ENCODE measurements at regions not wholly inside any gene's neighbourhood (a gene's known extent, or its start where the extent isn't known, plus 50 kb on each side); places are given as distances from the start of the nearest gene placed in this dataset.

GRCh38 chrX:149346306-149346705, 158.8 kb downstream of the IDS start:
- Histone ChIP-seq H3K27ac (no peak overlapping the region), H3K4me1 (no peaks in the 10 kb centered on the region), H3K36me3 (no peaks in the 10 kb centered on the region), H3K9me3 (no peaks in the 10 kb centered on the region), H3K4me3 (no peak overlapping the region), H3K27me3 (no peaks in the 10 kb centered on the region)
- DNase-seq, result no peak
- WGBS, 2 donors, result 83 to 94% methylated on average over 3 of the region's 3 CpGs
- no peak for TF ChIP-seq POLR2A (IDR thresholded peaks at IDR 0.05)
- TF ChIP-seq, protein P1, sequence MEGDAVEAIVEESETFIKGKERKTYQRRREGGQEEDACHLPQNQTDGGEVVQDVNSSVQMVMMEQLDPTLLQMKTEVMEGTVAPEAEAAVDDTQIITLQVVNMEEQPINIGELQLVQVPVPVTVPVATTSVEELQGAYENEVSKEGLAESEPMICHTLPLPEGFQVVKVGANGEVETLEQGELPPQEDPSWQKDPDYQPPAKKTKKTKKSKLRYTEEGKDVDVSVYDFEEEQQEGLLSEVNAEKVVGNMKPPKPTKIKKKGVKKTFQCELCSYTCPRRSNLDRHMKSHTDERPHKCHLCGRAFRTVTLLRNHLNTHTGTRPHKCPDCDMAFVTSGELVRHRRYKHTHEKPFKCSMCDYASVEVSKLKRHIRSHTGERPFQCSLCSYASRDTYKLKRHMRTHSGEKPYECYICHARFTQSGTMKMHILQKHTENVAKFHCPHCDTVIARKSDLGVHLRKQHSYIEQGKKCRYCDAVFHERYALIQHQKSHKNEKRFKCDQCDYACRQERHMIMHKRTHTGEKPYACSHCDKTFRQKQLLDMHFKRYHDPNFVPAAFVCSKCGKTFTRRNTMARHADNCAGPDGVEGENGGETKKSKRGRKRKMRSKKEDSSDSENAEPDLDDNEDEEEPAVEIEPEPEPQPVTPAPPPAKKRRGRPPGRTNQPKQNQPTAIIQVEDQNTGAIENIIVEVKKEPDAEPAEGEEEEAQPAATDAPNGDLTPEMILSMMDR (IDR thresholded peaks at IDR 0.05), result no peak
- intact Hi-C loops (cut with DNase I), result no loop called here

DNA sequence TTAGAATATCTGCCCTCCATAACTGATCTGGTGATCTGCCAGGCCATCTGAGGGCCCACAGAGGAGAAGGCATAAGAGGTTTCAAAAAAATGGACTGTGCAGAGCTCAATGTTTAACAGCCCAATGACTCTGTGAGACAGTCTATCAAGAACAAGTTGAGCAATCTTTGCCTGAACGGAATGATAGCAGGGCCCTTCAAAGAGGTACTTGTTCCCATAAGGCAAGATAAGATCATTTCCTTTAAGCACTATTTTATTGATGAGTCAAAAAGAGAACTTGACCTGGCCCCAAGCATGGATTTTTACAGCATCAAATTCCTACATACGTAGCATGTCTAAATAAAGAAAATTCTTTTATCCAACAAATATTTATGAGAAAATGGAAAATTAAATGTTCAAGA, 182.8 kb downstream of the IDS start:
- 68 to 73% methylated on average over 2 of the region's 2 CpGs for WGBS, 2 donors
- TF ChIP-seq POLR2A (IDR thresholded peaks at IDR 0.05), result no peak
- TF ChIP-seq, protein P1 (IDR thresholded peaks at IDR 0.05), result no peak
- intact Hi-C loops (cut with DNase I), result no loop called here
- no peak for DNase-seq
- Histone ChIP-seq H3K27ac (no peak overlapping the region), H3K4me1 (no peaks in the 10 kb centered on the region), H3K27me3 (no peaks in the 10 kb centered on the region), H3K4me3 (no peak overlapping the region), H3K9me3 (no peaks in the 10 kb centered on the region), H3K36me3 (no peaks in the 10 kb centered on the region)

DNA sequence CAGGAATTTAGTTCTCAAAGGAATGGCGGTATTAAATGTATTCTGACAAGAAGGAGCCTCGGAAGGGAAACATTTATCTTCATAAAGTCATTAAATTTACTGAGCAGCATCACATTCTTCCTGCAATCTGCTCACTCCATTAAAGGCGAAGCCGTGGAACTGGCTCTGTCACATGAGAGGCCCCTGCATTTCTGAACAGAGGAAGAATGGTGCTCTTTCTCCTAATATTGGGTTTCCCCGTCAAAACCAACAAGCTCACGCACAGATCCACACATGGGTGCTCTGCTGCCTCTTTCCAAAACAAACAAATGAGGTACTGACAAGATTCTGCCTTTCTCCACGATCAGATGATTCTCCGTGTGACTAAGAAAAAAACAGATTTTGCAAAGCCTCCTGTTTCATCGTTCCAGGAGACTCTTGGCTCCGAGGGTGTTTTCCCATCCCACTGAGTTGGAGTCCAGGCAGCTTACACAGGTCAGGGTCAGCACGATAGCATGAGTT, 191.2 kb downstream of the IDS start:
- intact Hi-C loops (cut with DNase I), result no loop called here
- no peaks in the 10 kb centered on the region for H3K27me3 ChIP-seq
- TF ChIP-seq, protein P1 (IDR thresholded peaks at IDR 0.05), result no peak
- TF ChIP-seq POLR2A (IDR thresholded peaks at IDR 0.05), result no peak
- H3K4me3 ChIP-seq, result no peak overlapping the region
- WGBS, 2 donors, result 8 to 43% methylated on average over 7 to 10 of the region's 11 CpGs
- no peak for DNase-seq
- H3K27ac ChIP-seq, result no peak overlapping the region
- H3K36me3 ChIP-seq, result no peaks in the 10 kb centered on the region
- H3K9me3 ChIP-seq, result no peaks in the 10 kb centered on the region
- H3K4me1 ChIP-seq, result no peaks in the 10 kb centered on the region

- Histone ChIP-seq H3K27me3 (no peaks in the 10 kb centered on the region), H3K4me1 (no peaks in the 10 kb centered on the region), H3K9me3 (no peaks in the 10 kb centered on the region), H3K27ac (no peak overlapping the region), H3K4me3 (no peak overlapping the region), H3K36me3 (no peaks in the 10 kb centered on the region)
- intact Hi-C loops (cut with DNase I), result no loop called here
- TF ChIP-seq, protein P1 (IDR thresholded peaks at IDR 0.05), result no peak
- no peak for TF ChIP-seq POLR2A (IDR thresholded peaks at IDR 0.05)
- DNase-seq, result no peak
These were observed 192.1 kb downstream of the IDS start for GRCh38 chrX:149312988-149313387.

DNA sequence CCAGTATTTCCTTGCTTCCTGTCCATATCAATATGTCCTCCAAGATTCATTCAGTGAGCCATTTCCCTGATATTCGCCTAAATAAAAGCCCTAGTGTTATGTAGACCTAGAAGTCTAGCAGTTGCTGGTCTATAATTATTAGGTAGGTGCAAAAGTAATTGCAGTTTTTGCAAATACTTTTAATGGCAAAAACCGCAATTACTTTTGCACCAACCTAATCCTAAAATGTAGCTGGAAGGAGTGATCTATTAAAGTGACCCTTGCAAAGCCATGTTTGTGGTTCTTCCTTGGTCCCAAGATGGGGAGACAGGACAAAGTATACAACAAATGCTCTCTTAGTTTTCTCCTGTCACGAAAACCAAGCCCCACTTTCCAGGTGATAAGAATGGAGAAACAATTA, 193.0 kb downstream of the IDS start:
- TF ChIP-seq, protein P1 (IDR thresholded peaks at IDR 0.05), result no peak
- TF ChIP-seq POLR2A (IDR thresholded peaks at IDR 0.05), result no peak
- no peaks in the 10 kb centered on the region for H3K4me1 ChIP-seq
- H3K4me3 ChIP-seq, result no peak overlapping the region
- H3K9me3 ChIP-seq, result no peaks in the 10 kb centered on the region
- intact Hi-C loops (cut with DNase I), result no loop called here
- DNase-seq, result no peak
- 54 to 74% methylated on average over 2 to 3 of the region's 3 CpGs for WGBS, 2 donors
- H3K27ac ChIP-seq, result no peak overlapping the region
- H3K27me3 ChIP-seq, result no peaks in the 10 kb centered on the region
- no peaks in the 10 kb centered on the region for H3K36me3 ChIP-seq

Measured in esophagus squamous epithelium (tissue), 5 donors.